Spleen (tissue), 11 donors: ENCODE measurements at regions not wholly inside any gene's neighbourhood (a gene's known extent, or its start where the extent isn't known, plus 50 kb on each side); places are given as distances from the start of the nearest gene placed in this dataset.

Experiments
- DNase-seq: peaks from one replicate; pipeline ENCODE4 v3.0.0-alpha.2; 2020
- H3K27ac ChIP-seq, 8 donors: fragments of 200-600 bp; sonication (generic) in 7 of 8; 1 replicate in 4 of 8; 2 replicates in 4 of 8; pipeline versions ENCODE4 v1.5.0 to v1.8.0; 2016 to 2021; ENCODE audit warnings: inconsistent platforms in 4 of 8, mild to moderate bottlenecking in 4 of 8, moderate library complexity in 1 of 8
- H3K27me3 ChIP-seq, 7 donors: fragments of 200-600 bp; sonication (generic) in 6 of 7; replicated peaks in 1 of 7; 1 replicate in 4 of 7; 2 replicates in 3 of 7; pipeline versions ENCODE4 v1.5.0 to v1.8.0; 2016 to 2021; ENCODE audit warnings: inconsistent platforms in 3 of 7, mild to moderate bottlenecking in 1 of 7
- H3K36me3 ChIP-seq, 6 donors: fragments of 200-600 bp; sonication (generic) in 5 of 6; 1 replicate in 4 of 6; 2 replicates in 2 of 6; pipeline versions ENCODE4 v1.5.0 to v1.8.0; 2016 to 2021; ENCODE audit warnings: inconsistent platforms in 2 of 6
- H3K4me1 ChIP-seq, 6 donors: fragments of 200-600 bp; sonication (generic) in 5 of 6; 1 replicate in 3 of 6; 2 replicates in 3 of 6; pipeline versions ENCODE4 v1.5.0 to v1.8.0; 2016 to 2021; ENCODE audit warnings: inconsistent platforms in 3 of 6
- H3K4me3 ChIP-seq, 8 donors: fragments of 200-600 bp; sonication (generic) in 7 of 8; 1 replicate in 4 of 8; 2 replicates in 4 of 8; pipeline versions ENCODE4 v1.5.0 to v1.8.0; 2016 to 2021; ENCODE audit warnings: inconsistent platforms in 4 of 8, mild to moderate bottlenecking in 4 of 8, moderate library complexity in 2 of 8
- H3K9me3 ChIP-seq, 8 donors: fragments of 200-600 bp; sonication (generic) in 7 of 8; 1 replicate in 4 of 8; 2 replicates in 4 of 8; pipeline versions ENCODE4 v1.5.0 to v1.8.0; 2016 to 2021; ENCODE audit warnings: inconsistent platforms in 4 of 8
- POLR2A ChIP-seq, 3 donors: fragments of 450-650 bp; IDR thresholded peaks; one replicate each; pipeline ENCODE4 v1.5.1; 2017; ENCODE audit warnings: antibody characterized with exemption in 3 of 3, mild to moderate bottlenecking in 1 of 3
- POLR2AphosphoS5 ChIP-seq, 3 donors: sonication (generic); formaldehyde crosslinking; IDR thresholded peaks; one replicate each; pipeline ENCODE4 v1.5.1; 2017; ENCODE audit warnings: antibody characterized with exemption in 3 of 3
- WGBS, 5 donors: extraction: QIAGEN DNeasy Blood & Tissue Kit in 3 of 5; methylation state at CpG; one replicate each; pipeline versions ENCODE4 v1.1.5 to v1.1.7; 2013 to 2018; 5-methylcytosine and 5-hydroxymethylcytosine counted together
- intact Hi-C: fragments of 100-400 bp; cut with DNase I; formaldehyde crosslinking; loops from one replicate; pipeline ENCODE4 v1.15.0; 2023; ENCODE audit warnings: low total_unique reads
- TF ChIP-seq, protein P1 (sequence below), 11 experiments: fragments of 200-600 bp in 7 of 11; fragments of 450-650 bp in 4 of 11; sonication (generic) in 4 of 11; IDR thresholded peaks in 8 of 11; conservative IDR thresholded peaks in 3 of 11; 1 replicate in 7 of 11; 2 replicates in 4 of 11; pipeline versions ENCODE4 v1.4.0 to v1.8.0; 2016 to 2021; ENCODE audit warnings: antibody characterized with exemption in 11 of 11, inconsistent platforms in 4 of 11, mild to moderate bottlenecking in 1 of 11
- donor health status: healthy with polysubstance abuse.
- donor health status: DM: no; HTN: no; CAD: no; lungs with moderate emphysema.
- donor health status: DM: no; HTN: no; CAD: no.
- donor health status: Bipolar disorder and iron deficiency.
- donor health status: healthy.
- donor health status: DM: no; HTN: no; CAD: no.
- donor health status: DM: yes; HTN: yes; CAD: no.

DNA sequence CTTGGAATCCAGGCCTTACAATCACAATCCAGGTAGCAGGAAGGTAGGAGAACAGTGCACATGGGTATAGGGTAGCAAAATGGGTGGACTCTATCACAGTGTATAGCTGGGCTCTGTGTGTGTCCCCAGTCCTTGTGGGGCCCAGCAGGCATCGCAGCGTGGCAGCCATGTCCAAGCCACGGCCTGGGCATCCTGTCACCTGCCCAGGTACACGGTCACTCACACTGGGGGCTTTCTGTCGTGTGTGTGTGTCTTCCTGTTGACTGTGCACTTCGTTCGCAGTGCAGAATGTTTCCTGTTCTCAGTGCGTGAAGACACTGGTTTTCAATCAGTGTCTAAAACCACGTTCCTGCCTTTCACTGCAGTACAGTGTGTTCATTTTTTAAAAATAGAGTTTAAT lies 523.2 kb upstream of the JARID2 start:
- Histone ChIP-seq H3K36me3 (no peaks in the 10 kb centered on the region), H3K9me3 (no peaks in the 10 kb centered on the region), H3K4me3 (peak overlapping the region in 1 of 8 donors; percentile 4), H3K4me1 (peaks cover 19 to 82% (median 61%) of the 10 kb centered on the region in 6 donors), H3K27ac (peak overlapping the region; percentile 21 to 91 (median 74)), H3K27me3 (no peaks in the 10 kb centered on the region)
- DNase-seq: peak; percentile 91
- WGBS, 5 donors: 39 to 52% (median 46%) methylated on average over 9 of the region's 9 CpGs
- TF ChIP-seq POLR2AphosphoS5 (IDR thresholded peaks at IDR 0.05) (peak; percentile 78 to 82 (median 82)), POLR2A (IDR thresholded peaks at IDR 0.05) (no peak)
- TF ChIP-seq, protein P1, sequence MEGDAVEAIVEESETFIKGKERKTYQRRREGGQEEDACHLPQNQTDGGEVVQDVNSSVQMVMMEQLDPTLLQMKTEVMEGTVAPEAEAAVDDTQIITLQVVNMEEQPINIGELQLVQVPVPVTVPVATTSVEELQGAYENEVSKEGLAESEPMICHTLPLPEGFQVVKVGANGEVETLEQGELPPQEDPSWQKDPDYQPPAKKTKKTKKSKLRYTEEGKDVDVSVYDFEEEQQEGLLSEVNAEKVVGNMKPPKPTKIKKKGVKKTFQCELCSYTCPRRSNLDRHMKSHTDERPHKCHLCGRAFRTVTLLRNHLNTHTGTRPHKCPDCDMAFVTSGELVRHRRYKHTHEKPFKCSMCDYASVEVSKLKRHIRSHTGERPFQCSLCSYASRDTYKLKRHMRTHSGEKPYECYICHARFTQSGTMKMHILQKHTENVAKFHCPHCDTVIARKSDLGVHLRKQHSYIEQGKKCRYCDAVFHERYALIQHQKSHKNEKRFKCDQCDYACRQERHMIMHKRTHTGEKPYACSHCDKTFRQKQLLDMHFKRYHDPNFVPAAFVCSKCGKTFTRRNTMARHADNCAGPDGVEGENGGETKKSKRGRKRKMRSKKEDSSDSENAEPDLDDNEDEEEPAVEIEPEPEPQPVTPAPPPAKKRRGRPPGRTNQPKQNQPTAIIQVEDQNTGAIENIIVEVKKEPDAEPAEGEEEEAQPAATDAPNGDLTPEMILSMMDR (IDR thresholded peaks at IDR 0.05 in 8 of 11, conservative IDR thresholded peaks at IDR 0.05 in 3 of 11): no peak
- intact Hi-C loops: no loop called here

DNA sequence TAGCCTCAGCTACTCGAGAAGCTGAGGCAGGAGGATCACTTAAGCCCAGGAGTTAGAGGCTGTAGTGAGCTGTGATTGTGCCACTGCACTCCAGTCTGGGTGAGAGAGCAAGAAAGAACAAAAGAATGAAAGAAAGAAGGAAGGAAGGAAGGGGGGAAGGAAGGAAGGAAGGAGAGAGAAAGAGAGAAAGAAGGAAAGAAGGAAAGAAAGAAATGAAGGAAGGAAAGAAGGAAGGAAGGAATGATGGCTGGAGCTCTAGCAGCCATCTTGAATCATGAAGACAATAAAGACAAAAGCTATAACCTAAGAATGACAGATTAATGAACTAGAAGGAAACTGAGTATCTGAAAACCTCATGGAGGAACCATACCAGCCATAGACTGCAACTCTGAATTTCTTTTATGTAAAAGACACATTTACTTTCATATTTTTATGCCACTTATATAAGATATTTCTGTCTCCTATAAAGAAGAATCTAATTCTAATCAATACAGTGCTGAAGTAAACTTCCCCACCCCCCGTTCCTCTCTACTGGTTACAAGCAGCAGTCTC lies 522.3 kb upstream of the JARID2 start:
- TF ChIP-seq, protein P1 (IDR thresholded peaks at IDR 0.05 in 8 of 11, conservative IDR thresholded peaks at IDR 0.05 in 3 of 11): no peak
- TF ChIP-seq POLR2A (IDR thresholded peaks at IDR 0.05) (no peak), POLR2AphosphoS5 (IDR thresholded peaks at IDR 0.05) (no peak)
- WGBS, 5 donors: 93 to 100% (median 97%) methylated on average over 2 of the region's 2 CpGs

DNA sequence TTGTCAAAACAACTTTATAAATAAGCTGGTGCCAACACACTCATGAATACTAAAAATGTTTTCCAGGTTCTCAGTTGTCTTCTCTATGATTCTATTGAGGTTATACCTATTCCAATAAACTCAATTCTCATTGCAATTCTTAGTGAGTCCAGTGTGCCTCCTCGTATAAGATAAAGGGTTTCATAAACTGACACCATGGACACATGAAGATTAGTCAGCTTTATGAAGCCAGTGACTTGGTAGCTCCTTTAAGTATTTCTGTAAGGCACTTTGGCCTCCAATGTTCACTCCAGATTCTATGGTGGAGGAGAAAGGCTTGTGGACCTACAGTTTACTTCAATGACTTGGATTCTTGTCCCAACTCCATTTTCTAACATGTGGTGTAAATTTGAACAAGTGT lies 521.3 kb upstream of the JARID2 start:
- Histone ChIP-seq H3K4me1 (peaks cover 23 to 82% (median 62%) of the 10 kb centered on the region in 6 donors), H3K36me3 (no peaks in the 10 kb centered on the region), H3K27ac (peak overlapping the region in 1 of 8 donors; percentile 89), H3K9me3 (no peaks in the 10 kb centered on the region), H3K4me3 (no peak overlapping the region), H3K27me3 (no peaks in the 10 kb centered on the region)
- intact Hi-C loops: no loop called here
- TF ChIP-seq, protein P1 (IDR thresholded peaks at IDR 0.05 in 8 of 11, conservative IDR thresholded peaks at IDR 0.05 in 3 of 11): no peak
- TF ChIP-seq POLR2AphosphoS5 (IDR thresholded peaks at IDR 0.05) (no peak), POLR2A (IDR thresholded peaks at IDR 0.05) (no peak)
- DNase-seq: no peak
- 84 to 92% (median 89%) methylated on average over 1 of the region's 1 CpG for WGBS, 5 donors

More for the DNA sequence above, 522.3 kb upstream of the JARID2 start:
- H3K4me1 ChIP-seq: peaks cover 19 to 82% (median 63%) of the 10 kb centered on the region in 6 donors
- no peaks in the 10 kb centered on the region for H3K27me3 ChIP-seq
- H3K4me3 ChIP-seq: no peak overlapping the region
- no peak for DNase-seq
- intact Hi-C loops: no loop called here
- H3K9me3 ChIP-seq: no peaks in the 10 kb centered on the region
- peak overlapping the region in 7 of 8 donors; percentile 19 to 91 (median 80) for H3K27ac ChIP-seq
- no peaks in the 10 kb centered on the region for H3K36me3 ChIP-seq

DNA sequence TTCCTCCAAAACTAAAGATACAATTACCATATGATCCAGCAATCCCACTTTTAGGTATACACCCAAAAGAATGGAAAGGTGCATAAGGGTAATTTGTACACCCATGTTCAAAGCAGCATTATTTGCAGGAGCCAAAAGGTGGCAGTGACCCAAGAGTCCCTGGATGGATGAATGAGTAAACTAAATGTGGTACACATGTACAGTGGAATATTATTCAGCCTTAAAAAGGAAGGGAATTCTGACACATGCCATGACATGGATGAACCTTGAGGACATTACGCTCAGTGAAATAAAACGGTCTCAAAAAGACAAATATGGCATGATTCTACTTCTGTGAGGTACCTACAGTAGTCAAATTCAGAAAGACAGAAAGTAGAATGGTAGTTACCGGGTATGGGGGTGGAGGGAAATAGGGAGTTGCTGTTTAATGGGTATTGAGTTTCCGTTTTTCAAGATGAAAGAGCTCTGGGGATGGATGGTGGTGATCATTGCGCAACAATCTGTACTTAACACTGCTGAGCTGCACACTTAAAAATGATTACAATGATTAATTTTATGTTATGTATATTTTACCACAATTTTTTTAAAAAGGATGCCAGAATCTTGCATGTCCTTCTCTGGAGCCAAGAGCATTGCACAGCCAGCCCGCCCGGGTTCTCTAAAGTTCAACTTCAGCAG lies 518.9 kb upstream of the JARID2 start:
- Histone ChIP-seq H3K9me3 (no peaks in the 10 kb centered on the region), H3K4me1 (peaks cover 10 to 82% (median 49%) of the 10 kb centered on the region in 6 donors), H3K4me3 (peak overlapping the region in 1 of 8 donors; percentile 54), H3K27me3 (no peaks in the 10 kb centered on the region), H3K27ac (peak overlapping the region in 6 of 8 donors; percentile 77 to 92 (median 86)), H3K36me3 (no peaks in the 10 kb centered on the region)
- no peak for DNase-seq
- intact Hi-C loops: no loop called here
- 58 to 82% (median 65%) methylated on average over 7 of the region's 7 CpGs for WGBS, 5 donors
- TF ChIP-seq, protein P1 (IDR thresholded peaks at IDR 0.05 in 8 of 11, conservative IDR thresholded peaks at IDR 0.05 in 3 of 11): no peak
- TF ChIP-seq POLR2AphosphoS5 (IDR thresholded peaks at IDR 0.05) (no peak), POLR2A (IDR thresholded peaks at IDR 0.05) (no peak)
